ENCODE measurements at regions not wholly inside any gene's neighbourhood (a gene's known extent, or its start where the extent isn't known, plus 50 kb on each side); places are given as distances from the start of the nearest gene placed in this dataset.
"Not testable (repeated sequence)": the region's sequence is repeated elsewhere in the genome, so short reads cannot be mapped to it uniquely, and the experiment has no call there.

DNA sequence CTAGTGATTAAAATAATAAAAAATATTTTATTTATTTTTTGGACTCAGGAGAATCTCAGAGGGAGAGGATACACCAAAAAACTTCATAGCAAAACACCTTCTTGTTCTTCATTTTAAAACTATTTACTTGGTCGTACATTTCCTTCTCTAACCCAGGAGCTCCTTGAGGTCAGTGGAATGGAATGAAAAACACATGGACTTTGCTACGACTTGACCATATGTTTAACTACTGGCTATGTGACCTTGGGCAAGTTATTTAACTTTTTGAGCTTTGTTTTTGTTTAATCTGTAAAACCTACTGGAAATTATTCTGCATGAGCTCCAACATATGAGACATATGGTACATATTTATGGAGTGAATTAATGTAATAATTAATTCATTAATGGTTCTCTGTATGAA, 1005.5 kb upstream of the CITED2 start:
- no peak for DNase-seq (ENCODE audit: low read depth)
- H3K4me3 ChIP-seq (ENCODE audit: low read depth, low read length): no peak overlapping the region
- TF ChIP-seq, protein P1, sequence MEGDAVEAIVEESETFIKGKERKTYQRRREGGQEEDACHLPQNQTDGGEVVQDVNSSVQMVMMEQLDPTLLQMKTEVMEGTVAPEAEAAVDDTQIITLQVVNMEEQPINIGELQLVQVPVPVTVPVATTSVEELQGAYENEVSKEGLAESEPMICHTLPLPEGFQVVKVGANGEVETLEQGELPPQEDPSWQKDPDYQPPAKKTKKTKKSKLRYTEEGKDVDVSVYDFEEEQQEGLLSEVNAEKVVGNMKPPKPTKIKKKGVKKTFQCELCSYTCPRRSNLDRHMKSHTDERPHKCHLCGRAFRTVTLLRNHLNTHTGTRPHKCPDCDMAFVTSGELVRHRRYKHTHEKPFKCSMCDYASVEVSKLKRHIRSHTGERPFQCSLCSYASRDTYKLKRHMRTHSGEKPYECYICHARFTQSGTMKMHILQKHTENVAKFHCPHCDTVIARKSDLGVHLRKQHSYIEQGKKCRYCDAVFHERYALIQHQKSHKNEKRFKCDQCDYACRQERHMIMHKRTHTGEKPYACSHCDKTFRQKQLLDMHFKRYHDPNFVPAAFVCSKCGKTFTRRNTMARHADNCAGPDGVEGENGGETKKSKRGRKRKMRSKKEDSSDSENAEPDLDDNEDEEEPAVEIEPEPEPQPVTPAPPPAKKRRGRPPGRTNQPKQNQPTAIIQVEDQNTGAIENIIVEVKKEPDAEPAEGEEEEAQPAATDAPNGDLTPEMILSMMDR (IDR thresholded peaks at IDR 0.05; ENCODE audit: control insufficient read depth, extremely low read depth, insufficient read depth): no peak

DNA sequence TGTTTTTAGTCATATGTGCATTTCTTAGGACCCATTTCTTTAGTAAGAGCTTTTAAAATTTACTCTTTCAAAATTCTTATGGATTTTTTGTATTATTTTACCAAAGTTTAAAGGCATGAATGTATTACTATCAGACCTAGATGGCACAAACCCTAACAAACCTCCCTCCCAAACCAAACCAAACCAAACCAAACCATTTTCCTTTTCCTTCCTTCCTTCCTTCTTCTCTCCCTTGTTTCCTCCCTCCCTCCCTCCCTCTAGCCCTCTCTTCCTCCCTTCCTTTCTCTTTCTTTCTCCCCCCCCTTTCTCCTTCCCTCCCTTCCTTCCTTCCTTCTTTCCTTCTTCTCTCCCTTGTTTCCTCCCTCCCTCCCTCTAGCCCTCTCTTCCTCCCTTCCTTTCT, 1001.8 kb upstream of the CITED2 start:
- TF ChIP-seq, protein P1 (IDR thresholded peaks at IDR 0.05; ENCODE audit: control insufficient read depth, extremely low read depth, insufficient read depth): no peak
- H3K4me3 ChIP-seq (ENCODE audit: low read depth, low read length): no peak overlapping the region
- DNase-seq (ENCODE audit: low read depth): no peak

DNA sequence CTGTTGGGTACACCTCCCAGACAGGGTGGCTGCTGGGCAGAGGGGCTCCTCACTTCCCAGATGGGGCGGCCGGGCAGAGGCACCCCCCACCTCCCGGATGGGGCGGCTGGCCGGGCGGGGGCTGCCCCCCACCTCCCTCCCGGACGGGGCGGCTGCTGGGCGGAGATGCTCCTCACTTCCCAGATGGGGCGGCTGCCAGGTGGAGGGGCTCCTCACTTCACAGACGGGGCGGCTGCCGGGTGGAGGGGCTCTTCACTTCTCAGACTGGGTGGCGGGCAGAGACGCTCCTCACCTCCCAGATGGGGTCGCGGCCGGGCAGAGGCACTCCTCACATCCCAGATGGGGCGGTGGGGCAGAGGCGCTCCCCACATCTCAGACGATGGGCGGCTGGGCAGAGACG, 999.3 kb upstream of the CITED2 start:
- H3K4me3 ChIP-seq (ENCODE audit: low read depth, low read length); DNase-seq (ENCODE audit: low read depth): not testable (repeated sequence)

GRCh38 chr6:140372064-140372463, 997.6 kb upstream of the CITED2 start:
- H3K4me3 ChIP-seq (ENCODE audit: low read depth, low read length): no peak overlapping the region
- DNase-seq (ENCODE audit: low read depth): no peak
- TF ChIP-seq, protein P1 (IDR thresholded peaks at IDR 0.05; ENCODE audit: control insufficient read depth, extremely low read depth, insufficient read depth): no peak

DNA sequence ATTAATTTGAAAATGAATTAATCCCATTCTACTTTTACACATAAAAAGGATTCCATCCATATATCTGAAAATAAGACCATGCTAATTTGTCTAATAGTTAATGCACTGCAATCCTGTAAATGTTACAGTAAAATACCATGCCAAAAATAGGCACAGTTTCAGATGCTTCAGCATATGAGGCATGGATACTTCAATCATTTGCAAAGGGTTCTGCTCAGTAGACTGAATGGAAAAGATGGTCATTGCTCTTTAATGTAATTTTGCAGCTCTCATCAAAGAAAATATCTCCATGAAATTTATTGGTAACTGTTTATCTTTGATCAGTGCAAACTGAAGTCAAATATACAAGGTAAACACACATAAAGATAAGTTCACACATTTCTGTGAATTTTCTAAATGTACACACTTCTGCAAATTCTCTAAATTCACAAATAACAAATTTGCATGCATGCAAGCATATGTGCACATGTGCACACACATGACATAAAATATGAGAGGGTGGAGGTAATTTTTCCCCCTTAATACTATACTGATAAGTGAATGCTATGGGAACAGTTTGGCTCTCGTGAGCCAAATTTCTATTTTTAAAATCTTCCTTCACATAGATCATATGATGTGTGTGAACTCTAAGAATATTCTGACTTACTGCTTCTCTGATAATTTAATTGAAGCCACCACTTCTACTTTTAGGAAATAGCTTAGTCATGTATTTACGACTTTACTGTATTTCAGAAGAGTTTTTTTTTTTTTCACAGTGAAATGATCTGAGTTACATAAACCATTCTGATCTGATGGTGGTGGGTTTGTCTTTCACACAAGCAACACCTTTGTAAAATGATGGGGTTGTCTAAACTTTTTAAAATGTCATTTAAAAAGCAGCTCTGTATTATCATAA, 996.8 kb upstream of the CITED2 start:
- TF ChIP-seq, protein P1 (IDR thresholded peaks at IDR 0.05; ENCODE audit: control insufficient read depth, extremely low read depth, insufficient read depth): no peak
- no peak overlapping the region for H3K4me3 ChIP-seq (ENCODE audit: low read depth, low read length)
- no peak for DNase-seq (ENCODE audit: low read depth)

DNA sequence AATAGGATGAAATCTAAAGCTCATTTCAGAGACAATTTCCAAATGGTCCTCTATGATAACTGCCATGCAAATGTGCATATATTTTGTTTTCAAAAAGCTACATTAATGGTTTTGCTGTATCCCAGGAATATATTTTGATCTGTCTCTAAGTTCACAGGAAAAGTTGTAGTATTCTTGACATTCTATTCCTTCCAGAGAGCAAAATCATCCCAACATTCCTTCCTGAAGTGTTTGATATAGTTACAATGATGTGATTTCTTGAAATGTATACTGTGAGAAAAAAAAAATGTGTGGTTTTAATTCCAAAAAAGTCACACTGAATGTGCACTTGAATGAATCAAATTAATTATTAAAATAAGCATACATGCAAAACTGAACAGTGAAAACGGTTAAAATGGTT, 996.0 kb upstream of the CITED2 start:
- no peak for DNase-seq (ENCODE audit: low read depth)
- H3K4me3 ChIP-seq (ENCODE audit: low read depth, low read length): no peak overlapping the region
- TF ChIP-seq, protein P1 (IDR thresholded peaks at IDR 0.05; ENCODE audit: control insufficient read depth, extremely low read depth, insufficient read depth): no peak

- TF ChIP-seq, protein P1 (IDR thresholded peaks at IDR 0.05; ENCODE audit: control insufficient read depth, extremely low read depth, insufficient read depth): no peak
- DNase-seq (ENCODE audit: low read depth): no peak
- no peak overlapping the region for H3K4me3 ChIP-seq (ENCODE audit: low read depth, low read length)
These were observed 992.5 kb upstream of the CITED2 start for GRCh38 chr6:140366991-140367390.
